ELR (cell line): ENCODE measurements at regions not wholly inside any gene's neighbourhood (a gene's known extent, or its start where the extent isn't known, plus 50 kb on each side); places are given as distances from the start of the nearest gene placed in this dataset.

Source experiments
- DNase-seq: peaks from one replicate; pipeline ENCODE4 v3.0.0-alpha.2; 2015; ENCODE audit warnings: low read depth

- DNase-seq = no peak
These were observed 52.2 kb downstream of the ADRA2C start for GRCh38 chr4:3818371-3818770.

- no peak for DNase-seq
These were observed 53.2 kb downstream of the ADRA2C start for GRCh38 chr4:3819210-3819919.

GRCh38 chr4:3820016-3820805, 54.0 kb downstream of the ADRA2C start:
- DNase-seq = no peak

- no peak for DNase-seq
These were observed 54.8 kb downstream of the ADRA2C start for GRCh38 chr4:3820806-3821579.

- DNase-seq = no peak
These were observed 55.5 kb downstream of the ADRA2C start for GRCh38 chr4:3821580-3822229.

- no peak for DNase-seq
These were observed 56.2 kb downstream of the ADRA2C start for GRCh38 chr4:3822230-3822947.

GRCh38 chr4:3823496-3824341, 57.5 kb downstream of the ADRA2C start:
- no peak for DNase-seq

- no peak for DNase-seq
These were observed 58.5 kb downstream of the ADRA2C start for GRCh38 chr4:3824521-3825270.

GRCh38 chr4:3825530-3825929, 59.3 kb downstream of the ADRA2C start:
- DNase-seq = no peak

GRCh38 chr4:3826247-3827172, 60.3 kb downstream of the ADRA2C start:
- DNase-seq = no peak

- DNase-seq = no peak
These were observed 61.7 kb downstream of the ADRA2C start for GRCh38 chr4:3827616-3828492.

- no peak for DNase-seq
These were observed 62.4 kb downstream of the ADRA2C start for GRCh38 chr4:3828546-3828945.

GRCh38 chr4:3829211-3829955, 63.2 kb downstream of the ADRA2C start:
- no peak for DNase-seq

- DNase-seq = no peak
These were observed 64.0 kb downstream of the ADRA2C start for GRCh38 chr4:3829956-3830773.

- DNase-seq = no peak
These were observed 64.8 kb downstream of the ADRA2C start for GRCh38 chr4:3830774-3831528.
